ENCODE measurements at regions not wholly inside any gene's neighbourhood (a gene's known extent, or its start where the extent isn't known, plus 50 kb on each side); places are given as distances from the start of the nearest gene placed in this dataset.

GRCh38 chr21:24204641-24205040 is 1402.6 kb downstream of the MRPL39 start:
- Histone ChIP-seq H3K27me3 (ENCODE audit: control insufficient read depth in 2 of 2, insufficient read depth in 1 of 2, low read length in 1 of 2) (no peaks in the 10 kb centered on the region), H3K4me1 (ENCODE audit: control insufficient read depth in 2 of 2, insufficient read depth in 2 of 2, low read length in 2 of 2) (no peaks in the 10 kb centered on the region), H3K36me3 (ENCODE audit: control insufficient read depth in 2 of 2, insufficient read depth in 2 of 2, low read length in 1 of 2) (no peaks in the 10 kb centered on the region), H3K9me3 (ENCODE audit: control insufficient read depth in 2 of 2, insufficient read depth in 1 of 2, low read length in 1 of 2) (peaks cover 0 to 7% of the 10 kb centered on the region in 2 donors), H3K4me3 (ENCODE audit: low read length in 2 of 2) (no peak overlapping the region), H3K27ac (ENCODE audit: low read depth in 1 of 2, low read length in 1 of 2) (no peak overlapping the region)
- no peak for DNase-seq (ENCODE audit: low read depth in 6 of 9, low spot score in 9 of 9)
- WGBS: 95% methylated on average over 6 of the region's 6 CpGs

- Histone ChIP-seq H3K4me3 (ENCODE audit: low read length in 2 of 2) (no peak overlapping the region), H3K27ac (ENCODE audit: low read depth in 1 of 2, low read length in 1 of 2) (no peak overlapping the region), H3K27me3 (ENCODE audit: control insufficient read depth in 2 of 2, insufficient read depth in 1 of 2, low read length in 1 of 2) (no peaks in the 10 kb centered on the region), H3K4me1 (ENCODE audit: control insufficient read depth in 2 of 2, insufficient read depth in 2 of 2, low read length in 2 of 2) (no peaks in the 10 kb centered on the region), H3K9me3 (ENCODE audit: control insufficient read depth in 2 of 2, insufficient read depth in 1 of 2, low read length in 1 of 2) (no peaks in the 10 kb centered on the region), H3K36me3 (ENCODE audit: control insufficient read depth in 2 of 2, insufficient read depth in 2 of 2, low read length in 1 of 2) (no peaks in the 10 kb centered on the region)
- no peak for DNase-seq (ENCODE audit: low read depth in 6 of 9, low spot score in 9 of 9)
- WGBS: 94% methylated on average over 2 of the region's 2 CpGs
These were observed 1407.2 kb downstream of the MRPL39 start for GRCh38 chr21:24200052-24200451.

- H3K4me1 ChIP-seq (ENCODE audit: control insufficient read depth in 2 of 2, insufficient read depth in 2 of 2, low read length in 2 of 2): no peaks in the 10 kb centered on the region
- H3K9me3 ChIP-seq (ENCODE audit: control insufficient read depth in 2 of 2, insufficient read depth in 1 of 2, low read length in 1 of 2): no peaks in the 10 kb centered on the region
- H3K4me3 ChIP-seq (ENCODE audit: low read length in 2 of 2): no peak overlapping the region
- H3K27ac ChIP-seq (ENCODE audit: low read depth in 1 of 2, low read length in 1 of 2): no peak overlapping the region
- no peak for DNase-seq (ENCODE audit: low read depth in 6 of 9, low spot score in 9 of 9)
- no peaks in the 10 kb centered on the region for H3K27me3 ChIP-seq (ENCODE audit: control insufficient read depth in 2 of 2, insufficient read depth in 1 of 2, low read length in 1 of 2)
- no peaks in the 10 kb centered on the region for H3K36me3 ChIP-seq (ENCODE audit: control insufficient read depth in 2 of 2, insufficient read depth in 2 of 2, low read length in 1 of 2)
These were observed 1409.4 kb downstream of the MRPL39 start for GRCh38 chr21:24197923-24198322.

GRCh38 chr21:24197132-24197643 is 1410.1 kb downstream of the MRPL39 start:
- DNase-seq (ENCODE audit: low read depth in 6 of 9, low spot score in 9 of 9): no peak
- H3K36me3 ChIP-seq (ENCODE audit: control insufficient read depth in 2 of 2, insufficient read depth in 2 of 2, low read length in 1 of 2): no peaks in the 10 kb centered on the region
- H3K4me3 ChIP-seq (ENCODE audit: low read length in 2 of 2): no peak overlapping the region
- no peaks in the 10 kb centered on the region for H3K9me3 ChIP-seq (ENCODE audit: control insufficient read depth in 2 of 2, insufficient read depth in 1 of 2, low read length in 1 of 2)
- no peak overlapping the region for H3K27ac ChIP-seq (ENCODE audit: low read depth in 1 of 2, low read length in 1 of 2)
- 67% methylated on average over 5 of the region's 5 CpGs for WGBS
- no peaks in the 10 kb centered on the region for H3K27me3 ChIP-seq (ENCODE audit: control insufficient read depth in 2 of 2, insufficient read depth in 1 of 2, low read length in 1 of 2)
- H3K4me1 ChIP-seq (ENCODE audit: control insufficient read depth in 2 of 2, insufficient read depth in 2 of 2, low read length in 2 of 2): no peaks in the 10 kb centered on the region

GRCh38 chr21:24188506-24188905 is 1418.8 kb downstream of the MRPL39 start:
- Histone ChIP-seq H3K4me3 (ENCODE audit: low read length in 2 of 2) (no peak overlapping the region), H3K36me3 (ENCODE audit: control insufficient read depth in 2 of 2, insufficient read depth in 2 of 2, low read length in 1 of 2) (no peaks in the 10 kb centered on the region), H3K4me1 (ENCODE audit: control insufficient read depth in 2 of 2, insufficient read depth in 2 of 2, low read length in 2 of 2) (no peaks in the 10 kb centered on the region), H3K27me3 (ENCODE audit: control insufficient read depth in 2 of 2, insufficient read depth in 1 of 2, low read length in 1 of 2) (no peaks in the 10 kb centered on the region), H3K27ac (ENCODE audit: low read depth in 1 of 2, low read length in 1 of 2) (no peak overlapping the region), H3K9me3 (ENCODE audit: control insufficient read depth in 2 of 2, insufficient read depth in 1 of 2, low read length in 1 of 2) (no peaks in the 10 kb centered on the region)
- no peak for DNase-seq (ENCODE audit: low read depth in 6 of 9, low spot score in 9 of 9)
- 91% methylated on average over 4 of the region's 4 CpGs for WGBS

GRCh38 chr21:24183077-24183476 is 1424.2 kb downstream of the MRPL39 start:
- WGBS: 97% methylated on average over 3 of the region's 3 CpGs
- Histone ChIP-seq H3K36me3 (ENCODE audit: control insufficient read depth in 2 of 2, insufficient read depth in 2 of 2, low read length in 1 of 2) (no peaks in the 10 kb centered on the region), H3K4me3 (ENCODE audit: low read length in 2 of 2) (no peak overlapping the region), H3K27ac (ENCODE audit: low read depth in 1 of 2, low read length in 1 of 2) (no peak overlapping the region), H3K27me3 (ENCODE audit: control insufficient read depth in 2 of 2, insufficient read depth in 1 of 2, low read length in 1 of 2) (no peaks in the 10 kb centered on the region), H3K9me3 (ENCODE audit: control insufficient read depth in 2 of 2, insufficient read depth in 1 of 2, low read length in 1 of 2) (no peaks in the 10 kb centered on the region), H3K4me1 (ENCODE audit: control insufficient read depth in 2 of 2, insufficient read depth in 2 of 2, low read length in 2 of 2) (no peaks in the 10 kb centered on the region)
- no peak for DNase-seq (ENCODE audit: low read depth in 6 of 9, low spot score in 9 of 9)

GRCh38 chr21:24179110-24179509 is 1428.2 kb downstream of the MRPL39 start:
- no peaks in the 10 kb centered on the region for H3K9me3 ChIP-seq (ENCODE audit: control insufficient read depth in 2 of 2, insufficient read depth in 1 of 2, low read length in 1 of 2)
- H3K27ac ChIP-seq (ENCODE audit: low read depth in 1 of 2, low read length in 1 of 2): no peak overlapping the region
- no peaks in the 10 kb centered on the region for H3K4me1 ChIP-seq (ENCODE audit: control insufficient read depth in 2 of 2, insufficient read depth in 2 of 2, low read length in 2 of 2)
- H3K36me3 ChIP-seq (ENCODE audit: control insufficient read depth in 2 of 2, insufficient read depth in 2 of 2, low read length in 1 of 2): no peaks in the 10 kb centered on the region
- no peak overlapping the region for H3K4me3 ChIP-seq (ENCODE audit: low read length in 2 of 2)
- no peaks in the 10 kb centered on the region for H3K27me3 ChIP-seq (ENCODE audit: control insufficient read depth in 2 of 2, insufficient read depth in 1 of 2, low read length in 1 of 2)
- 86% methylated on average over 1 of the region's 1 CpG for WGBS
- no peak for DNase-seq (ENCODE audit: low read depth in 6 of 9, low spot score in 9 of 9)

- no peak for DNase-seq (ENCODE audit: low read depth in 6 of 9, low spot score in 9 of 9)
- WGBS: 90% methylated on average over 1 of the region's 1 CpG
- no peaks in the 10 kb centered on the region for H3K36me3 ChIP-seq (ENCODE audit: control insufficient read depth in 2 of 2, insufficient read depth in 2 of 2, low read length in 1 of 2)
These were observed 1432.2 kb downstream of the MRPL39 start for GRCh38 chr21:24175106-24175505.

GRCh38 chr21:24171736-24172135 is 1435.5 kb downstream of the MRPL39 start:
- no peak for DNase-seq (ENCODE audit: low read depth in 6 of 9, low spot score in 9 of 9)
- 96% methylated on average over 4 of the region's 4 CpGs for WGBS
- Histone ChIP-seq H3K4me3 (ENCODE audit: low read length in 2 of 2) (no peak overlapping the region), H3K36me3 (ENCODE audit: control insufficient read depth in 2 of 2, insufficient read depth in 2 of 2, low read length in 1 of 2) (no peaks in the 10 kb centered on the region), H3K4me1 (ENCODE audit: control insufficient read depth in 2 of 2, insufficient read depth in 2 of 2, low read length in 2 of 2) (no peaks in the 10 kb centered on the region), H3K9me3 (ENCODE audit: control insufficient read depth in 2 of 2, insufficient read depth in 1 of 2, low read length in 1 of 2) (no peaks in the 10 kb centered on the region), H3K27me3 (ENCODE audit: control insufficient read depth in 2 of 2, insufficient read depth in 1 of 2, low read length in 1 of 2) (no peaks in the 10 kb centered on the region), H3K27ac (ENCODE audit: low read depth in 1 of 2, low read length in 1 of 2) (no peak overlapping the region)

More at GRCh38 chr21:24175106-24175505, 1432.2 kb downstream of the MRPL39 start:
- Histone ChIP-seq H3K27ac (ENCODE audit: low read depth in 1 of 2, low read length in 1 of 2) (no peak overlapping the region), H3K9me3 (ENCODE audit: control insufficient read depth in 2 of 2, insufficient read depth in 1 of 2, low read length in 1 of 2) (no peaks in the 10 kb centered on the region), H3K4me3 (ENCODE audit: low read length in 2 of 2) (no peak overlapping the region), H3K4me1 (ENCODE audit: control insufficient read depth in 2 of 2, insufficient read depth in 2 of 2, low read length in 2 of 2) (no peaks in the 10 kb centered on the region), H3K27me3 (ENCODE audit: control insufficient read depth in 2 of 2, insufficient read depth in 1 of 2, low read length in 1 of 2) (no peaks in the 10 kb centered on the region)

GRCh38 chr21:24163539-24163938 is 1443.7 kb downstream of the MRPL39 start:
- Histone ChIP-seq H3K9me3 (ENCODE audit: control insufficient read depth in 2 of 2, insufficient read depth in 1 of 2, low read length in 1 of 2) (no peaks in the 10 kb centered on the region), H3K27me3 (ENCODE audit: control insufficient read depth in 2 of 2, insufficient read depth in 1 of 2, low read length in 1 of 2) (no peaks in the 10 kb centered on the region), H3K4me3 (ENCODE audit: low read length in 2 of 2) (no peak overlapping the region), H3K36me3 (ENCODE audit: control insufficient read depth in 2 of 2, insufficient read depth in 2 of 2, low read length in 1 of 2) (no peaks in the 10 kb centered on the region), H3K4me1 (ENCODE audit: control insufficient read depth in 2 of 2, insufficient read depth in 2 of 2, low read length in 2 of 2) (no peaks in the 10 kb centered on the region), H3K27ac (ENCODE audit: low read depth in 1 of 2, low read length in 1 of 2) (no peak overlapping the region)
- no peak for DNase-seq (ENCODE audit: low read depth in 6 of 9, low spot score in 9 of 9)
- WGBS: 89% methylated on average over 8 of the region's 8 CpGs
